ENCODE measurements at regions not wholly inside any gene's neighbourhood (a gene's known extent, or its start where the extent isn't known, plus 50 kb on each side); places are given as distances from the start of the nearest gene placed in this dataset.

DNA sequence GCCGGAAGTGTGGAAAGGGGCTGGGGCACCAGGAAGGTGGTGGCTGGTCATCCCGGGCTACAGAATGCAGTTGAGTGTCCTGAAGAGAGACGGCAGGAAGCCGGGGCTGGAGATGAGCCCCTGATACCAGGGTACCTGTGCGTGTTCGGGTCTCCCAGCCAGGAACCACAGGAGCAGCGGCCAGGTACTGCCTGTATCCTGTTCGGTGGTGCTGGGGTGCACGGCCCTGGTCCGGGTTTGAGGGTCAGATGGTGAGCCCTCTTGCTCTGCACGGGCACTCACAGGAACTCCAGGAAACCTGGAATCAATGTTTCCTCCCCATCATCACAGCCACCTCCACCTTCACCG, 253.1 kb upstream of the B3GAT1 start:
- H4K91ac ChIP-seq (ENCODE audit: insufficient read length, low read depth, low read length): no peak overlapping the region

More for the DNA sequence above, 253.1 kb upstream of the B3GAT1 start:
- Mint-ChIP-seq H3K4me1 (no peaks in the 10 kb centered on the region), H3K27ac (no peak overlapping the region), H3K36me3 (ENCODE audit: insufficient read depth in 1 of 3, low read depth in 3 of 3) (peaks cover 0 to 17% (median 0%) of the 10 kb centered on the region in 3 experiments; a peak in 4 of 7 replicates), H3K4me3 (no peak overlapping the region), H3K9me3 (peaks cover 23 to 25% of the 10 kb centered on the region in 2 experiments), H3K27me3 (ENCODE audit: low read depth) (peaks cover 25% of the 10 kb centered on the region)
- no peak overlapping the region for H3K14ac ChIP-seq (ENCODE audit: insufficient read depth, low read length)
- no peak overlapping the region for H2BK120ac ChIP-seq (ENCODE audit: low read depth, low read length, poor library complexity, severe bottlenecking)
- no peak overlapping the region for H4K5ac ChIP-seq (ENCODE audit: insufficient read length, low read depth, low read length)
- no peak overlapping the region for H3K4me2 ChIP-seq (ENCODE audit: insufficient read depth, insufficient read length, low read length)
- H3T11ph ChIP-seq (ENCODE audit: low read length): no peak overlapping the region
- no peak overlapping the region for H2AFZ ChIP-seq (ENCODE audit: low read length)
- H3K79me1 ChIP-seq (ENCODE audit: insufficient read depth, low read depth, low read length, poor library complexity, severe bottlenecking): no peaks in the 10 kb centered on the region
- no peak for DNase-seq
- H2BK20ac ChIP-seq (ENCODE audit: low read depth, low read length, poor library complexity, severe bottlenecking): no peak overlapping the region
- H3K23ac ChIP-seq (ENCODE audit: insufficient read length, low read depth, low read length): no peak overlapping the region
- H3K79me2 ChIP-seq (ENCODE audit: insufficient read depth, low read length): no peaks in the 10 kb centered on the region
- H3K56ac ChIP-seq (ENCODE audit: insufficient read length, low read depth, low read length): no peak overlapping the region
- no peak overlapping the region for H3K9ac ChIP-seq (ENCODE audit: extremely low read depth, insufficient read length, low read length)
- H2AK5ac ChIP-seq (ENCODE audit: insufficient read length, low read length): no peak overlapping the region
- H2BK12ac ChIP-seq (ENCODE audit: insufficient read length, low read depth, low read length): no peak overlapping the region
- H3K23me2 ChIP-seq (ENCODE audit: insufficient read length, low read depth, low read length, poor library complexity, severe bottlenecking): no peaks in the 10 kb centered on the region
- no peak overlapping the region for H3K4ac ChIP-seq (ENCODE audit: low read depth, low read length)
- H4K8ac ChIP-seq (replicated peaks; ENCODE audit: insufficient read length, low read depth, low read length): no peak overlapping the region
- no peaks in the 10 kb centered on the region for H3K4me1 ChIP-seq (ENCODE audit: insufficient read depth, low read length)
- TF ChIP-seq, protein P1, sequence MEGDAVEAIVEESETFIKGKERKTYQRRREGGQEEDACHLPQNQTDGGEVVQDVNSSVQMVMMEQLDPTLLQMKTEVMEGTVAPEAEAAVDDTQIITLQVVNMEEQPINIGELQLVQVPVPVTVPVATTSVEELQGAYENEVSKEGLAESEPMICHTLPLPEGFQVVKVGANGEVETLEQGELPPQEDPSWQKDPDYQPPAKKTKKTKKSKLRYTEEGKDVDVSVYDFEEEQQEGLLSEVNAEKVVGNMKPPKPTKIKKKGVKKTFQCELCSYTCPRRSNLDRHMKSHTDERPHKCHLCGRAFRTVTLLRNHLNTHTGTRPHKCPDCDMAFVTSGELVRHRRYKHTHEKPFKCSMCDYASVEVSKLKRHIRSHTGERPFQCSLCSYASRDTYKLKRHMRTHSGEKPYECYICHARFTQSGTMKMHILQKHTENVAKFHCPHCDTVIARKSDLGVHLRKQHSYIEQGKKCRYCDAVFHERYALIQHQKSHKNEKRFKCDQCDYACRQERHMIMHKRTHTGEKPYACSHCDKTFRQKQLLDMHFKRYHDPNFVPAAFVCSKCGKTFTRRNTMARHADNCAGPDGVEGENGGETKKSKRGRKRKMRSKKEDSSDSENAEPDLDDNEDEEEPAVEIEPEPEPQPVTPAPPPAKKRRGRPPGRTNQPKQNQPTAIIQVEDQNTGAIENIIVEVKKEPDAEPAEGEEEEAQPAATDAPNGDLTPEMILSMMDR (conservative IDR thresholded peaks at IDR 0.05): no peak
- no peak overlapping the region for H2BK15ac ChIP-seq (ENCODE audit: low read depth, low read length)
- H3K9me3 ChIP-seq (ENCODE audit: control insufficient read depth, low read depth, low read length): peaks cover 3% of the 10 kb centered on the region
- H3K18ac ChIP-seq (ENCODE audit: insufficient read length, low read depth, low read length): no peak overlapping the region
- WGBS (ENCODE audit: extremely low coverage, insufficient read length, low lambda C conversion rate): no CpG with 5 or more reads among the region's 12 CpGs
- no peak overlapping the region for H2BK5ac ChIP-seq (ENCODE audit: insufficient read length, low read length)
- no peak overlapping the region for H3K27ac ChIP-seq (ENCODE audit: insufficient read length, low read depth, low read length)
- no peaks in the 10 kb centered on the region for H4K20me1 ChIP-seq (ENCODE audit: control insufficient read depth, insufficient read depth, insufficient read length)
- no peaks in the 10 kb centered on the region for H3K27me3 ChIP-seq (ENCODE audit: insufficient read depth, low read length)
